A673 (cell line): ENCODE measurements at regions not wholly inside any gene's neighbourhood (a gene's known extent, or its start where the extent isn't known, plus 50 kb on each side); places are given as distances from the start of the nearest gene placed in this dataset.

Experiments
- BruUV-seq: library from RNA; stranded (reverse); fragments of 400-500 nt; replicated peaks from 2 replicates; lab custom pipeline; 2021; lab: Mats Ljungman, UMichigan
- CTCF ChIA-PET: fragments of 300-600 bp; sonication (Branson Sonifier 250); formaldehyde crosslinking; loops from one replicate; lab custom pipeline; 2022; ENCODE audit warnings: antibody characterized with exemption; lab: Charles Lee
- POLR2A ChIA-PET: fragments of 300-600 bp; sonication (Branson Sonifier 250); formaldehyde crosslinking; loops from one replicate; lab custom pipeline; 2022; ENCODE audit warnings: antibody characterized with exemption; ENCODE audit not compliant: low non-redundant PET; lab: Charles Lee
- DNase-seq: peaks from one replicate; pipeline ENCODE4 v3.0.0-alpha.2; 2015; ENCODE audit warnings: low spot score
- H3K27ac ChIP-seq: fragments of 200-600 bp; sonication (generic); 2 replicates; pipeline ENCODE4 v1.5.1; 2016; ENCODE audit warnings: mixed run types, low read depth, mild to moderate bottlenecking, mixed read lengths, antibody characterized with exemption, low read length; ENCODE audit not compliant: poor library complexity, severe bottlenecking
- H3K27me3 ChIP-seq: fragments of 200-600 bp; sonication (generic); replicated peaks from 2 replicates; pipeline ENCODE4 v1.6.1; 2017; ENCODE audit warnings: mixed run types, low read depth, mild to moderate bottlenecking, mixed read lengths, antibody characterized with exemption, low read length; ENCODE audit not compliant: insufficient read depth, poor library complexity
- H3K36me3 ChIP-seq: fragments of 200-600 bp; sonication (generic); 2 replicates; pipeline ENCODE4 v1.6.1; 2016; ENCODE audit warnings: mixed run types, mild to moderate bottlenecking, mixed read lengths, antibody characterized with exemption, low read length; ENCODE audit not compliant: insufficient read depth, poor library complexity, severe bottlenecking
- H3K4me1 ChIP-seq: fragments of 200-600 bp; sonication (generic); 2 replicates; pipeline ENCODE4 v1.6.1; 2017; ENCODE audit warnings: mixed run types, mild to moderate bottlenecking, mixed read lengths, antibody characterized with exemption, low read length; ENCODE audit not compliant: insufficient read depth, poor library complexity, severe bottlenecking
- H3K4me3 ChIP-seq: fragments of 200-600 bp; sonication (generic); 2 replicates; pipeline ENCODE4 v1.5.1; 2016; ENCODE audit warnings: low read depth, mixed run types, mild to moderate bottlenecking, mixed read lengths, low read length; ENCODE audit not compliant: poor library complexity, severe bottlenecking
- H3K9me3 ChIP-seq: fragments of 200-600 bp; sonication (generic); 2 replicates; pipeline ENCODE4 v1.6.1; 2016; ENCODE audit warnings: mixed run types, low read depth, mild to moderate bottlenecking, mixed read lengths, antibody characterized with exemption, low read length; ENCODE audit not compliant: poor library complexity, severe bottlenecking
- CTCF ChIP-seq: fragments of 300-800, 200-600 bp; sonication (generic); conservative IDR thresholded peaks from 2 replicates; pipeline ENCODE4 v1.5.1; 2017; ENCODE audit warnings: low read depth, mild to moderate bottlenecking, antibody characterized with exemption, low read length, moderate library complexity, mixed read lengths
- EZH2 ChIP-seq: fragments of 200-600 bp; sonication (generic); IDR thresholded peaks from 2 replicates; pipeline ENCODE4 v1.6.1; 2017; ENCODE audit warnings: borderline replicate concordance, low read depth, mild to moderate bottlenecking, mixed read lengths, antibody characterized with exemption, low read length; ENCODE audit not compliant: poor library complexity, severe bottlenecking
- intact Hi-C: fragments of 100-400 bp; cut with micrococcal nuclease; formaldehyde crosslinking; loops from one replicate; pipeline ENCODE4 v1.10.0; 2022; ENCODE audit not compliant: unreplicated experiment

GRCh38 chr6:23250556-23250955 lies 681.2 kb downstream of the HDGFL1 start:
- no TSS peak for BruUV-seq
- H3K27me3 ChIP-seq: no peaks in the 10 kb centered on the region
- CTCF ChIA-PET: no interaction called here

GRCh38 chr6:23262864-23263263 lies 693.5 kb downstream of the HDGFL1 start:
- Histone ChIP-seq H3K4me3 (no peak overlapping the region), H3K9me3 (no peaks in the 10 kb centered on the region), H3K4me1 (no peaks in the 10 kb centered on the region), H3K36me3 (no peaks in the 10 kb centered on the region), H3K27ac (no peak overlapping the region), H3K27me3 (no peaks in the 10 kb centered on the region)
- intact Hi-C loops: no loop called here
- no TSS peak for BruUV-seq
- DNase-seq: no peak
- TF ChIP-seq CTCF (no peak), EZH2 (no peak)
- ChIA-PET CTCF (no interaction called here), POLR2A (no interaction called here)

More at GRCh38 chr6:23250556-23250955, 681.2 kb downstream of the HDGFL1 start:
- Histone ChIP-seq H3K27ac (no peak overlapping the region), H3K9me3 (no peaks in the 10 kb centered on the region), H3K36me3 (no peaks in the 10 kb centered on the region), H3K4me1 (no peaks in the 10 kb centered on the region), H3K4me3 (no peak overlapping the region)
- TF ChIP-seq CTCF: no peak
- TF ChIP-seq EZH2: no peak
- DNase-seq: no peak
- POLR2A ChIA-PET: no interaction called here
- intact Hi-C loops: no loop called here

- TF ChIP-seq CTCF (no peak), EZH2 (no peak)
- Histone ChIP-seq H3K27me3 (no peaks in the 10 kb centered on the region), H3K9me3 (no peaks in the 10 kb centered on the region), H3K27ac (no peak overlapping the region), H3K36me3 (no peaks in the 10 kb centered on the region), H3K4me1 (no peaks in the 10 kb centered on the region), H3K4me3 (no peak overlapping the region)
- no peak for DNase-seq
- POLR2A ChIA-PET: no interaction called here
- no TSS peak for BruUV-seq
- intact Hi-C loops: no loop called here
- CTCF ChIA-PET: no interaction called here
These were observed 695.9 kb downstream of the HDGFL1 start for GRCh38 chr6:23265270-23265669.
